K562 (cell line): ENCODE measurements at regions not wholly inside any gene's neighbourhood (a gene's known extent, or its start where the extent isn't known, plus 50 kb on each side); places are given as distances from the start of the nearest gene placed in this dataset.
"Not testable (repeated sequence)": the region's sequence is repeated elsewhere in the genome, so short reads cannot be mapped to it uniquely, and the experiment has no call there.

Experiments
- ATAC-seq: fragments of 200-7000 bp; cut with Tn5 transposase; 3 replicates; pipeline ENCODE4 v1.9.1; 2020; ENCODE audit warnings: moderate library complexity
- BruUV-seq: library from RNA; stranded (reverse); fragments of 400-500 nt; replicated peaks from 2 replicates; lab custom pipeline; 2021; lab: Mats Ljungman, UMichigan
- CTCF ChIA-PET: fragments of 300-600 bp; formaldehyde crosslinking; extraction: SDS; loops from one replicate; lab custom pipeline; 2021; ENCODE audit warnings: low intra/inter-chr PET ratio; lab: Yijun Ruan, JAX
- POLR2A ChIA-PET: fragments of 300-600, 350-650 bp; sonication (Branson Sonifier 250); formaldehyde crosslinking; extraction: SDS; loops from one replicate; lab custom pipeline; 2021; ENCODE audit warnings: antibody characterized with exemption, inconsistent platforms; lab: Yijun Ruan, JAX
- DNase-seq, 4 experiments: peaks; one replicate each; pipeline versions ENCODE4 v3.0.0 to v3.0.0-alpha.2; 2011 to 2018; ENCODE audit warnings: low spot score in 3 of 4, mixed read lengths in 3 of 4; ENCODE audit errors: extremely low read depth in 1 of 4
- FAIRE-seq: peaks from 2 replicates; lab custom pipeline; 2011; peaks lifted over from hg19 to GRCh38; lab: Jason Lieb, UNC
- H2AFZ ChIP-seq: 2 replicates; pipeline ENCODE4 v1.6.0; 2011; ENCODE audit warnings: low read depth, low read length, control low read depth, inconsistent platforms
- H3K27ac ChIP-seq: fragments of 200-600 bp; 3 replicates; pipeline ENCODE4 v1.8.0; 2011; ENCODE audit warnings: low read depth, mild to moderate bottlenecking, control low read depth, inconsistent platforms, low read length, moderate library complexity, mixed read lengths; ENCODE audit errors: extremely low read depth
- H3K27me3 ChIP-seq, 2 experiments: fragments of 300-600 bp in 1 of 2; 2 replicates in 1 of 2; 3 replicates in 1 of 2; pipeline versions ENCODE4 v1.6.0 to v1.8.0; 2011; ENCODE audit warnings: inconsistent platforms in 2 of 2, low read length in 2 of 2, mild to moderate bottlenecking in 1 of 2, mixed read lengths in 1 of 2, moderate library complexity in 1 of 2; ENCODE audit not compliant: control insufficient read depth in 2 of 2, insufficient read depth in 2 of 2
- H3K36me3 ChIP-seq: fragments of 300-600 bp; 3 replicates; pipeline ENCODE4 v1.8.0; 2011; ENCODE audit warnings: mild to moderate bottlenecking, low read length, inconsistent platforms; ENCODE audit not compliant: control insufficient read depth, insufficient read depth
- H3K4me1 ChIP-seq, 2 experiments: fragments of 200-600 bp in 1 of 2; replicated peaks in 1 of 2; 2 replicates in 1 of 2; 3 replicates in 1 of 2; pipeline versions ENCODE4 v1.5.1 to v1.8.0; 2011; ENCODE audit warnings: inconsistent platforms in 2 of 2, low read length in 2 of 2, mild to moderate bottlenecking in 1 of 2, mixed read lengths in 1 of 2, moderate library complexity in 1 of 2; ENCODE audit not compliant: control insufficient read depth in 2 of 2, insufficient read depth in 2 of 2
- H3K4me2 ChIP-seq: 2 replicates; pipeline ENCODE4 v1.6.1; 2011; ENCODE audit warnings: low read length, control low read depth, inconsistent platforms, mixed read lengths; ENCODE audit not compliant: insufficient read depth
- H3K4me3 ChIP-seq: fragments of 200-600 bp; sonication (generic), shearing (Covaris generic); 2 replicates; pipeline ENCODE4 v1.5.1; 2016; ENCODE audit warnings: control low read depth, inconsistent platforms
- H3K79me2 ChIP-seq: fragments of 200-600 bp; 3 replicates; pipeline ENCODE4 v1.8.0; 2011; ENCODE audit warnings: low read length, inconsistent platforms; ENCODE audit not compliant: control insufficient read depth, insufficient read depth
- H3K9ac ChIP-seq, 2 experiments: 2 replicates each; pipeline versions ENCODE4 v1.6.0 to v1.6.1; 2011; ENCODE audit warnings: low read depth in 2 of 2, low read length in 2 of 2, control low read depth in 1 of 2, inconsistent platforms in 1 of 2, mild to moderate bottlenecking in 1 of 2, mixed read lengths in 1 of 2; ENCODE audit not compliant: insufficient read depth in 1 of 2
- H3K9me1 ChIP-seq: one replicate; pipeline ENCODE4 v1.6.0; 2011; ENCODE audit warnings: inconsistent platforms, mild to moderate bottlenecking, low read length, moderate library complexity; ENCODE audit not compliant: control insufficient read depth, insufficient read depth
- H3K9me3 ChIP-seq: replicated peaks from 2 replicates; pipeline ENCODE4 v1.5.1; 2011; ENCODE audit warnings: low read depth, low read length, inconsistent platforms; ENCODE audit not compliant: control insufficient read depth, insufficient read depth
- H4K20me1 ChIP-seq: replicated peaks from 2 replicates; pipeline ENCODE4 v1.6.1; 2011; ENCODE audit warnings: low read length, inconsistent platforms, mixed read lengths; ENCODE audit not compliant: control insufficient read depth, insufficient read depth
- WGBS: fragments of 100-300 bp; shearing (Covaris generic); methylation state at CpG from one replicate; pipeline ENCODE4 v1.1.6; 2016; ENCODE audit warnings: low coverage, mixed read lengths; ENCODE audit not compliant: insufficient coverage; ENCODE audit errors: missing lambda C conversion rate; 5-methylcytosine and 5-hydroxymethylcytosine counted together
- in situ Hi-C: fragments of 300-500 bp; cut with MboI; formaldehyde crosslinking; loops from 4 replicates; pipeline ENCODE4 v1.15.0; 2018; ENCODE audit warnings: inconsistent platforms, mixed read lengths
- intact Hi-C: fragments of 100-400 bp; cut with micrococcal nuclease; formaldehyde crosslinking; loops from 2 replicates; pipeline ENCODE4 v1.14.2; 2022
- TF ChIP-seq, protein P1 (sequence below), 3 experiments: IDR thresholded peaks in 2 of 3; conservative IDR thresholded peaks in 1 of 3; 2 replicates each; pipeline ENCODE4 v1.5.1; 2011 to 2012; ENCODE audit warnings: low read length in 3 of 3, mild to moderate bottlenecking in 3 of 3, control low read depth in 2 of 3, improper control_type of control experiment in 1 of 3, inconsistent platforms in 1 of 3, low read depth in 1 of 3, mixed read lengths in 1 of 3, moderate library complexity in 1 of 3; ENCODE audit not compliant: insufficient read depth in 2 of 3

DNA sequence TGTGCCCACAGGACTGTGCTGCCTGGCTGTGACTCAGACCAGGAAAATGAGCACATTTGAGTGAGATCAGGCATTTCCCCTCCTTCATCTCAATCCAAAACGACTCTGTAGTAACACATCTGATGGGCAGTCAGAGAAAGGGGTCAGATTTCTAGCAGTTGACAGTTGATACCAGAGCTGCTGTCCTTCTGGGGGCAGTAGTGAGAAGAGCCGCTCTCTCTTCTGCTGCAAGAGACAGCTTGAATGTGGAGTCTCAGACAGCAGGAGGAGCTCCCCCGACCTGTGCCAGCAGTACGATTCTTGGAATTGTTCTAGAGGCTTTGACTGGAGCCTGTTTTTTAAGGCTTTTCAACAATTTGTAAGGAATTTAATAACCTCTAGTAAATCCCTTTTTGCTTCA is 1413.7 kb downstream of the RPIA start:
- 0% methylated on average over 4 of the region's 4 CpGs for WGBS
- H3K9me1 ChIP-seq, H3K4me3 ChIP-seq, H3K27me3 ChIP-seq, in situ Hi-C loops, intact Hi-C loops, H3K36me3 ChIP-seq, H4K20me1 ChIP-seq, H2AFZ ChIP-seq, H3K4me2 ChIP-seq, H3K27ac ChIP-seq, CTCF ChIA-PET, H3K9me3 ChIP-seq, BruUV-seq, H3K4me1 ChIP-seq, H3K9ac ChIP-seq, POLR2A ChIA-PET, H3K79me2 ChIP-seq: not testable (repeated sequence)
- FAIRE-seq (peak; percentile 29), ATAC-seq (peak; percentile 80), DNase-seq (peak in 2 of 4 experiments; percentile 3 to 28)
- TF ChIP-seq, protein P1, sequence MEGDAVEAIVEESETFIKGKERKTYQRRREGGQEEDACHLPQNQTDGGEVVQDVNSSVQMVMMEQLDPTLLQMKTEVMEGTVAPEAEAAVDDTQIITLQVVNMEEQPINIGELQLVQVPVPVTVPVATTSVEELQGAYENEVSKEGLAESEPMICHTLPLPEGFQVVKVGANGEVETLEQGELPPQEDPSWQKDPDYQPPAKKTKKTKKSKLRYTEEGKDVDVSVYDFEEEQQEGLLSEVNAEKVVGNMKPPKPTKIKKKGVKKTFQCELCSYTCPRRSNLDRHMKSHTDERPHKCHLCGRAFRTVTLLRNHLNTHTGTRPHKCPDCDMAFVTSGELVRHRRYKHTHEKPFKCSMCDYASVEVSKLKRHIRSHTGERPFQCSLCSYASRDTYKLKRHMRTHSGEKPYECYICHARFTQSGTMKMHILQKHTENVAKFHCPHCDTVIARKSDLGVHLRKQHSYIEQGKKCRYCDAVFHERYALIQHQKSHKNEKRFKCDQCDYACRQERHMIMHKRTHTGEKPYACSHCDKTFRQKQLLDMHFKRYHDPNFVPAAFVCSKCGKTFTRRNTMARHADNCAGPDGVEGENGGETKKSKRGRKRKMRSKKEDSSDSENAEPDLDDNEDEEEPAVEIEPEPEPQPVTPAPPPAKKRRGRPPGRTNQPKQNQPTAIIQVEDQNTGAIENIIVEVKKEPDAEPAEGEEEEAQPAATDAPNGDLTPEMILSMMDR (IDR thresholded peaks at IDR 0.05 in 2 of 3, conservative IDR thresholded peaks at IDR 0.05 in 1 of 3; ENCODE audit: insufficient read depth in 2 of 3, low read depth in 1 of 3, low read length in 3 of 3) = peak in 2 of 3 experiments; percentile 39 to 67; a peak in 3 of 6 replicates

DNA sequence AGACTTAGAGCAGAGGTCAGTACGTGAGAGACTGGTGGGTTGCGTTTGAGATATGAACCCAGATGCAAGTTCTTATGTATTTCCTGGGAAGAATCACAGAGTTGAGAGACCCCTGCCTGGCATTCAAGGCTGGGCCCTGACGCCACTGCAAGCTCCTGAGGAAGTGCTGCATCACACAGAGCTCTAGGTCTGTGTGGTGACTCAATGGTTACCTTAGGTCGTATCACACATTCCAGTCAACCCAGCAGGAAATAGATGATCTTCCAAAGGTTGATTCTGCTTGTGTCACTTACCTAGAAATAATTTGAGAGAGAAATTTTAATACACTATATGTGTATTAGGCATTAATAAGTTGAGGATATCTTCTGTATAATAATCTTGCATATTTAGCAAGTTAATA is 1431.9 kb downstream of the RPIA start:
- H3K27ac ChIP-seq, H4K20me1 ChIP-seq, in situ Hi-C loops, H3K4me2 ChIP-seq, H2AFZ ChIP-seq, H3K4me1 ChIP-seq, H3K36me3 ChIP-seq, CTCF ChIA-PET, POLR2A ChIA-PET, DNase-seq, ATAC-seq, FAIRE-seq, H3K9me1 ChIP-seq, BruUV-seq, intact Hi-C loops, H3K79me2 ChIP-seq, H3K9me3 ChIP-seq, H3K4me3 ChIP-seq, H3K27me3 ChIP-seq, H3K9ac ChIP-seq: not testable (repeated sequence)
- WGBS = 0% methylated on average over 4 of the region's 4 CpGs

DNA sequence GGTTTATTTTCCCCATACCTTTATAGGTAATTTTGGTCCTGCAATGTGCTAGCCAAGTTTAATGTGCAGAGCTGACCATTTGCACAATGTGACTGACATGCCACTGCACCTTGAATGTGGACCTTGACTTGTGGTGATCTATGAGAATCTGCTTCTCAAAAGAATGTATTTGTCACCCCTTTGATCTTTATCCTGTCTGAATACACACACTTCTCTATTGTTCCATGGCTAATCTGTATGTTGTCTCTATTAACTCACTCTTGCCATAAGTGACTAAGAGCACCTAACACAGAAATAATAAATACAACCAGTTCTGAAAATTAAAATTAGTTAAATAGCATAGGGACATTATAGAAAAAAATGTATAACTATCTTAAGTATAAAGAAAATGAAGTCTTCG is 1447.6 kb downstream of the RPIA start:
- H2AFZ ChIP-seq, CTCF ChIA-PET, H3K27me3 ChIP-seq, BruUV-seq, in situ Hi-C loops, FAIRE-seq, H3K4me3 ChIP-seq, H3K27ac ChIP-seq, H4K20me1 ChIP-seq, H3K9ac ChIP-seq, H3K9me3 ChIP-seq, H3K9me1 ChIP-seq, H3K79me2 ChIP-seq, POLR2A ChIA-PET, ATAC-seq, H3K4me1 ChIP-seq, intact Hi-C loops, H3K36me3 ChIP-seq, DNase-seq, H3K4me2 ChIP-seq: not testable (repeated sequence)
- 0% methylated on average over 1 of the region's 1 CpG for WGBS
